Hematopoietic multipotent progenitor cell (in vitro differentiated cells): ENCODE measurements at regions not wholly inside any gene's neighbourhood (a gene's known extent, or its start where the extent isn't known, plus 50 kb on each side); places are given as distances from the start of the nearest gene placed in this dataset. TPM values are rescaled to one million over a fixed set of nuclear protein-coding genes. Genes with fewer than 3 reads are reported as not detected.

Experiments used
- DNase-seq, 3 donors: peaks; one replicate each; pipeline ENCODE4 v3.0.0-alpha.2; 2011 to 2015; ENCODE audit warnings: low read depth in 2 of 3, low spot score in 2 of 3
- small RNA-seq: library from RNA; depleted of rRNA; stranded (forward); fragments of <200 nt; gene quantifications from one replicate; pipeline ENCODE3, GENCODE V24; 2012

DNA sequence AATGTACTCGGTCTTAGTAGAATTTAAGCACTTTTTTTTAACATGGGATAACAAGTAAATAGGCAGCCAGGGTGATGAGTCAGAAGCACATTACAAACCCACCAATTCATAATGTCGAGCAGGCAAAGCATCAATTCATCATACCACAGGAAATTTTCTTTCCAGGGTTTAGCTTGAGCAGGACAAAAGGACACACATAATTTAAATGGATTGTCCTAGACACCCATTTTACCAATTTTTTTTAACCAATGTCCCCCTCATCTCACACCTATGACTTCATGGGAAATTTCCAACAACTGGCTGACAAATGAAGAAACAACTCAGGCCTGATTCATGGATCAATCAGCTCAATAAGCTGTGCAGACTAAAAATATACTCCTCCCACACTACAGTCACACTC is 58.8 kb upstream of the FOXG1 start:
- DNase-seq = no peak

DNA sequence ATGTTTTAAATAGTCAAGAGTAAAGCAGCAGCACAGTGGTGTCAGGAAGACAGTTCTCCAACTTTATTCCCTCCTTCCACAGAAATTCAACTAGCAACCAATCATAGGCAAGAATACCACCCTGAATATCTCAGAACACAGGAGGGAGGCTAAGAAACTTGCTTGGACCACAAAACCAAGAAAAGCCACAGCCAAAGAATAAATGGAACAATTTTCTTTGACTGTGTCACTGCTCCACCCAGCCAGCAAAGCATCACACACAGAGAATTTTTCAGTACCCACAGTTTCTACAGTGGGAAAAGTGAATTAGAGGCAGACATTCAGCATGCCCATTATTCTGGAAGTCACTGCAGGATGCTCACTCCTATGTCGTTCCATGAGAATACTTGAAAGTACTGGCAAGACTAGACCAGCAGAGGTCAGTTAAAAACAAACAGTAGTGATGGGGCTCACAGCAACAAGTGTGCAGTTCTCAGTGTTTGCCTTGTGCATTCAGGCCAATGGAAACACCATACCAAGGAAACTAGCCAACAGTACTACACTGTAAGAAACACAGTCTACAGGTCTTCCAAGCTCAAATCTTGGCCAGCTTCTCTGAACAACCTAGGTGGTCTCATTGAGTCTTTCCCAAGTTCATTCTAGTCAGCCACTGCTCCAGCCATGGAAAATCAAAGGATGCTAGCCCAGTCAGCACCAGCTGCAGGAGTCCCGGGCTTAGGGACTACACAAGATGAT is 56.8 kb upstream of the FOXG1 start:
- DNase-seq = no peak

Small RNA genes in the stretch of these regions (small RNA-seq; reads per million reads assigned to genes)
- not detected for gene EIF4A1P12
- not detected for gene MIR3171
- gene MIR4307 = not detected
